Breast epithelium (tissue), 4 donors: ENCODE measurements at regions not wholly inside any gene's neighbourhood (a gene's known extent, or its start where the extent isn't known, plus 50 kb on each side); places are given as distances from the start of the nearest gene placed in this dataset.

Experiments
- DNase-seq, 2 donors: peaks; one replicate each; pipeline ENCODE4 v3.0.0-alpha.2; 2019; ENCODE audit warnings: low spot score in 2 of 2
- H3K27ac ChIP-seq, 2 donors: fragments of 200-600 bp; sonication (generic) in 1 of 2; one replicate each; pipeline ENCODE4 v1.5.1; 2016 to 2019; ENCODE audit warnings: mild to moderate bottlenecking in 1 of 2
- H3K27me3 ChIP-seq, 2 donors: fragments of 200-600 bp; sonication (generic) in 1 of 2; one replicate each; pipeline versions ENCODE4 v1.5.1 to v1.6.0; 2017 to 2019; ENCODE audit warnings: control low read depth in 1 of 2, mild to moderate bottlenecking in 1 of 2
- H3K36me3 ChIP-seq: fragments of 200-600 bp; one replicate; pipeline ENCODE4 v1.5.1; 2019
- H3K4me1 ChIP-seq, 2 donors: fragments of 200-600 bp; sonication (generic); one replicate each; pipeline ENCODE4 v1.5.1; 2016 to 2019; ENCODE audit warnings: control low read depth in 1 of 2
- H3K4me3 ChIP-seq, 3 donors: fragments of 200-600 bp; sonication (generic); 1 replicate in 2 of 3; 2 replicates in 1 of 3; pipeline ENCODE4 v1.5.1; 2016 to 2019; ENCODE audit warnings: mild to moderate bottlenecking in 3 of 3, moderate library complexity in 2 of 3
- H3K9me3 ChIP-seq, 2 donors: fragments of 200-600 bp; sonication (generic) in 1 of 2; one replicate each; pipeline ENCODE4 v1.5.1; 2016 to 2019; ENCODE audit warnings: control low read depth in 1 of 2
- POLR2A ChIP-seq: fragments of 450-650 bp; IDR thresholded peaks from one replicate; pipeline ENCODE4 v1.6.1; 2016; ENCODE audit warnings: antibody characterized with exemption, mild to moderate bottlenecking, moderate library complexity
- POLR2AphosphoS5 ChIP-seq, 3 donors: sonication (generic); formaldehyde crosslinking; IDR thresholded peaks; one replicate each; pipeline ENCODE4 v1.6.1; 2017; ENCODE audit warnings: antibody characterized with exemption in 3 of 3
- intact Hi-C: fragments of 100-400 bp; cut with DNase I; formaldehyde crosslinking; loops from one replicate; pipeline ENCODE4 v1.15.1; 2023; ENCODE audit warnings: low total_unique reads
- TF ChIP-seq, protein P1 (sequence below), 3 donors: fragments of 450-650 bp; IDR thresholded peaks; one replicate each; pipeline ENCODE4 v1.5.1; 2016 to 2017; ENCODE audit warnings: antibody characterized with exemption in 3 of 3, mild to moderate bottlenecking in 3 of 3, moderate library complexity in 3 of 3

DNA sequence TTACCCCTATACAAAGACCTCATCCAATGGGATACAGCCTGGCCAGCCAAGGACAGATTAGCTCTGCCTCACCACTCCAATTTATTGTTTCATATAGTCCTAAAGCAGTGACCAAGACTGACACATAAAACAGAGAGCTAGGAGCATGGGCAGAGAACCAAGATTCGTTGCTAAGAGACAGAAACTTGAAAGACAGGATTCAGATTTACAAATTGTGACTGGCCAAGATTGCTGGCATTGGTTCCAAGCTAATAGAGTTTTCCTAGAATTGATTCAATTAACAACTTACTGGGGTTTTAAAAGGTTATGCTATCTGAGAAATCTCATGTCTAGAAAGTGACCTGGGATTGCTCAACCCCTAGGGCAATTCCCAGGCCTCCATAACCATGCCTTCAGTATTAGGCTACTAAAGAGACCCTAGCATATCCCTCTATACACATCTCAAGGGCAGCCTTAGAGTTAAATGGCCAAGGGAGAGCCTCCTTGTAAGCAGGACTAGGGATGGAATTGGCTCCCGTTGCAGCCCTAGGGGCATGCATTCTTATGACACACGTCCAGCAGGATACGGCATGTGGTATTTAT is 75.6 kb downstream of the ICOS start:
- TF ChIP-seq, protein P1, sequence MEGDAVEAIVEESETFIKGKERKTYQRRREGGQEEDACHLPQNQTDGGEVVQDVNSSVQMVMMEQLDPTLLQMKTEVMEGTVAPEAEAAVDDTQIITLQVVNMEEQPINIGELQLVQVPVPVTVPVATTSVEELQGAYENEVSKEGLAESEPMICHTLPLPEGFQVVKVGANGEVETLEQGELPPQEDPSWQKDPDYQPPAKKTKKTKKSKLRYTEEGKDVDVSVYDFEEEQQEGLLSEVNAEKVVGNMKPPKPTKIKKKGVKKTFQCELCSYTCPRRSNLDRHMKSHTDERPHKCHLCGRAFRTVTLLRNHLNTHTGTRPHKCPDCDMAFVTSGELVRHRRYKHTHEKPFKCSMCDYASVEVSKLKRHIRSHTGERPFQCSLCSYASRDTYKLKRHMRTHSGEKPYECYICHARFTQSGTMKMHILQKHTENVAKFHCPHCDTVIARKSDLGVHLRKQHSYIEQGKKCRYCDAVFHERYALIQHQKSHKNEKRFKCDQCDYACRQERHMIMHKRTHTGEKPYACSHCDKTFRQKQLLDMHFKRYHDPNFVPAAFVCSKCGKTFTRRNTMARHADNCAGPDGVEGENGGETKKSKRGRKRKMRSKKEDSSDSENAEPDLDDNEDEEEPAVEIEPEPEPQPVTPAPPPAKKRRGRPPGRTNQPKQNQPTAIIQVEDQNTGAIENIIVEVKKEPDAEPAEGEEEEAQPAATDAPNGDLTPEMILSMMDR (IDR thresholded peaks at IDR 0.05) = no peak
- TF ChIP-seq POLR2A = no peak
- TF ChIP-seq POLR2AphosphoS5 (IDR thresholded peaks at IDR 0.05) = peak in 2 of 3 donors; percentile 37 to 45
- DNase-seq = peak; percentile 55 to 76
- no peak overlapping the region for H3K4me3 ChIP-seq
- intact Hi-C loops = no loop called here
- no peaks in the 10 kb centered on the region for H3K27me3 ChIP-seq
- no peaks in the 10 kb centered on the region for H3K36me3 ChIP-seq
- H3K9me3 ChIP-seq = no peaks in the 10 kb centered on the region
- H3K27ac ChIP-seq = peak overlapping the region in 1 of 2 donors; percentile 19
- H3K4me1 ChIP-seq = peaks cover 0 to 4% of the 10 kb centered on the region in 2 donors

- Histone ChIP-seq H3K36me3 (no peaks in the 10 kb centered on the region), H3K27me3 (no peaks in the 10 kb centered on the region), H3K9me3 (no peaks in the 10 kb centered on the region), H3K4me3 (no peak overlapping the region), H3K27ac (no peak overlapping the region), H3K4me1 (peaks cover 0 to 4% of the 10 kb centered on the region in 2 donors)
- intact Hi-C loops = no loop called here
- TF ChIP-seq POLR2AphosphoS5 (IDR thresholded peaks at IDR 0.05) = no peak
- no peak for DNase-seq
Observed at GRCh38 chr2:204015118-204015843, 78.7 kb downstream of the ICOS start.

GRCh38 chr2:204018717-204019116 is 82.2 kb downstream of the ICOS start:
- no peak for TF ChIP-seq POLR2AphosphoS5 (IDR thresholded peaks at IDR 0.05)
- TF ChIP-seq POLR2A = no peak
- TF ChIP-seq, protein P1 (IDR thresholded peaks at IDR 0.05) = no peak
- Histone ChIP-seq H3K4me1 (no peaks in the 10 kb centered on the region), H3K36me3 (no peaks in the 10 kb centered on the region), H3K9me3 (no peaks in the 10 kb centered on the region), H3K4me3 (no peak overlapping the region), H3K27me3 (no peaks in the 10 kb centered on the region), H3K27ac (no peak overlapping the region)
- peak in 1 of 2 donors; percentile 52 for DNase-seq
- intact Hi-C loops = no loop called here

DNA sequence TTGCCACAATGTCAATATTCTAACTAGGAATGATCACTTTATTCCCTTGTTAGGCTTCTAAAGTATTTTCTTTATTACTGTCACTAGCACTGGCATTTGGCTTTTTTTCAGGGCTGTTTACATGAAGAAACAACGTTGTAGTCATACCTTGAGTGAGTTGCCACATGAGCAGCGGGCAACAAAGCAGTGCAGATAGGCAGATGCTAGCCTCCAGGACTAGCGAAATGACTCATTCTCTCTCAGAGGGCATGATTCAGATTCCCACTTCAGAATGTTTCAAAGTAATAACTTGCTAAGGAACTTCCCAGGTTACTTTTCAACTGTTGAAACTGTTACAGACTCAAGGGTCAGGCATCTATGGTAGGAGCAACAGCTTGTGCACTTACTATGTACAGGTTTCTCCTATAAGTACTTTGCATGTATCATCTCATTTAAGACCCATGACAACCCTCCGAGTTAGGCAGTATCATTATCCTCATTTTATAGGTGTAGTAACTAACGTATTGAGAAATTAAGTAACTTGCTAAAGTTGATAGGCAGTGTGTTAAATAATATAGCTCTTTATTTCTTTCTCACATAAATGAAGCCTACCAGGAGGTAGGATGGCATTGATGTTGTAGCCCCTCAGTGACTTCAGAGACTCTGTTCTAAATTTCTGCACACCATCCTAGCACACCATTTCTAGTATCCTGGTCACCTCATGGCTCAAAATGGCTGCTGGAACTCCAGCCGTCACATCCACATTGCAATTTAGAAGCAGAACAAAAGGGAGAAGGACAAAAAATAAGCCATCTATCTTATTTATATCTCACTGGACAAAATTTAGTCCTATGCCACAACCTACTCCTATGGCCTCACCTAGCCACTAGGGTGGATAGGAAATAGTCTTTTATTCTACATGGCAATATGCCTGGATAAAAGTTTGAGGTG is 83.3 kb downstream of the ICOS start:
- H3K36me3 ChIP-seq = no peaks in the 10 kb centered on the region

More for the DNA sequence above, 83.3 kb downstream of the ICOS start:
- H3K4me3 ChIP-seq = no peak overlapping the region
- no peaks in the 10 kb centered on the region for H3K9me3 ChIP-seq
- TF ChIP-seq POLR2AphosphoS5 (IDR thresholded peaks at IDR 0.05) (no peak), POLR2A (no peak)
- TF ChIP-seq, protein P1 (IDR thresholded peaks at IDR 0.05) = no peak
- no peaks in the 10 kb centered on the region for H3K4me1 ChIP-seq
- H3K27ac ChIP-seq = no peak overlapping the region
- intact Hi-C loops = no loop called here
- DNase-seq = no peak
- no peaks in the 10 kb centered on the region for H3K27me3 ChIP-seq
